ENCODE measurements at regions not wholly inside any gene's neighbourhood (a gene's known extent, or its start where the extent isn't known, plus 50 kb on each side); places are given as distances from the start of the nearest gene placed in this dataset.
"Not testable (repeated sequence)": the region's sequence is repeated elsewhere in the genome, so short reads cannot be mapped to it uniquely, and the experiment has no call there.

DNA sequence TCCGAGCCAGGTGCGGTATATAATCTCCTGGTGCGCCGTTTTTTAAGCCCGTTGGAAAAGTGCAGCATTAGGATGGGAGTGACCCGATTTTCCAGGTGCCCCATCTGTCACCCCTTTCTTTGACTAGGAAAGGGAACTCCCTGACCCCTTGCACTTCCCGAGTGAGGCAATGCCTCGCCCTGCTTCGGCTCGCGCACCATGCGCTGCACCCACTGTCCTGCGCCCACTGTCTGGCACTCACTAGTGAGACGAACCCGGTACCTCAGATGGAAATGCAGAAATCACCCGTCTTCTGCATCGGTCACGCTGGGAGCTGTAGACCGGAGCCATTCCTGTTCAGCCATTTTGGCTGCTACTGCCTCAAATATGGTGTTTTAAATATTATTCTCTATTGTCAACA lies 198.0 kb downstream of the MEIS1 start:
- TF ChIP-seq POLR2A (IDR thresholded peaks at IDR 0.05): not testable (repeated sequence)
- TF ChIP-seq, protein P1, sequence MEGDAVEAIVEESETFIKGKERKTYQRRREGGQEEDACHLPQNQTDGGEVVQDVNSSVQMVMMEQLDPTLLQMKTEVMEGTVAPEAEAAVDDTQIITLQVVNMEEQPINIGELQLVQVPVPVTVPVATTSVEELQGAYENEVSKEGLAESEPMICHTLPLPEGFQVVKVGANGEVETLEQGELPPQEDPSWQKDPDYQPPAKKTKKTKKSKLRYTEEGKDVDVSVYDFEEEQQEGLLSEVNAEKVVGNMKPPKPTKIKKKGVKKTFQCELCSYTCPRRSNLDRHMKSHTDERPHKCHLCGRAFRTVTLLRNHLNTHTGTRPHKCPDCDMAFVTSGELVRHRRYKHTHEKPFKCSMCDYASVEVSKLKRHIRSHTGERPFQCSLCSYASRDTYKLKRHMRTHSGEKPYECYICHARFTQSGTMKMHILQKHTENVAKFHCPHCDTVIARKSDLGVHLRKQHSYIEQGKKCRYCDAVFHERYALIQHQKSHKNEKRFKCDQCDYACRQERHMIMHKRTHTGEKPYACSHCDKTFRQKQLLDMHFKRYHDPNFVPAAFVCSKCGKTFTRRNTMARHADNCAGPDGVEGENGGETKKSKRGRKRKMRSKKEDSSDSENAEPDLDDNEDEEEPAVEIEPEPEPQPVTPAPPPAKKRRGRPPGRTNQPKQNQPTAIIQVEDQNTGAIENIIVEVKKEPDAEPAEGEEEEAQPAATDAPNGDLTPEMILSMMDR (IDR thresholded peaks at IDR 0.05): not testable (repeated sequence)

All from Peyer's patch (tissue), 4 donors.